GM12865 (cell line): ENCODE measurements at regions not wholly inside any gene's neighbourhood (a gene's known extent, or its start where the extent isn't known, plus 50 kb on each side); places are given as distances from the start of the nearest gene placed in this dataset.
"Not testable (repeated sequence)": the region's sequence is repeated elsewhere in the genome, so short reads cannot be mapped to it uniquely, and the experiment has no call there.

ENCODE experiments used
- DNase-seq: peaks from one replicate; pipeline ENCODE4 v3.0.0; 2010; ENCODE audit warnings: low read depth
- H3K4me3 ChIP-seq: 2 replicates; pipeline ENCODE4 v1.5.1; 2011; ENCODE audit warnings: mild to moderate bottlenecking, low read depth, low read length, control low read depth
- TF ChIP-seq, protein P1 (sequence below): IDR thresholded peaks from 2 replicates; pipeline ENCODE4 v1.5.1; 2011; ENCODE audit warnings: low read length, control low read depth, low read depth, inconsistent platforms; ENCODE audit not compliant: insufficient read depth; ENCODE audit errors: missing control alignments

DNA sequence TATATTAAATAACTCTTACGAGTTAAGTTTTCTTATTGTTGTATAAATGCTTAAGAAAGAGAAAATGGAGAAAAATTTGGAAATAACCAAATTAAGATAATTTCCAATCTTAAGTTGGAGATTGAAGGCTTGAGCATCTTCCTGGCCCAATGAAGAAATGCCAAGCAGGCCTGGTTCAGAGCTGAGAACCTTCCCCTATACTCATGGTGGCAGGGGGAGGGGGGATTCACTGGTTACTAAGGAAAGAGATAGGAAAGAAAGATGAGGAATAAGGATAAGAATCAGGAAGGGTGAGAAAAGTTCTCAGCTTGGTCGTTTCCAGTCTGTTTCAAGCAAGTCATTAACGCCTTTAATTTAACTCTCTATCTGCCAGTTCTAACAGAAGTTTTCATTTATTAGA lies 166.2 kb downstream of the AVL9 start:
- TF ChIP-seq, protein P1, sequence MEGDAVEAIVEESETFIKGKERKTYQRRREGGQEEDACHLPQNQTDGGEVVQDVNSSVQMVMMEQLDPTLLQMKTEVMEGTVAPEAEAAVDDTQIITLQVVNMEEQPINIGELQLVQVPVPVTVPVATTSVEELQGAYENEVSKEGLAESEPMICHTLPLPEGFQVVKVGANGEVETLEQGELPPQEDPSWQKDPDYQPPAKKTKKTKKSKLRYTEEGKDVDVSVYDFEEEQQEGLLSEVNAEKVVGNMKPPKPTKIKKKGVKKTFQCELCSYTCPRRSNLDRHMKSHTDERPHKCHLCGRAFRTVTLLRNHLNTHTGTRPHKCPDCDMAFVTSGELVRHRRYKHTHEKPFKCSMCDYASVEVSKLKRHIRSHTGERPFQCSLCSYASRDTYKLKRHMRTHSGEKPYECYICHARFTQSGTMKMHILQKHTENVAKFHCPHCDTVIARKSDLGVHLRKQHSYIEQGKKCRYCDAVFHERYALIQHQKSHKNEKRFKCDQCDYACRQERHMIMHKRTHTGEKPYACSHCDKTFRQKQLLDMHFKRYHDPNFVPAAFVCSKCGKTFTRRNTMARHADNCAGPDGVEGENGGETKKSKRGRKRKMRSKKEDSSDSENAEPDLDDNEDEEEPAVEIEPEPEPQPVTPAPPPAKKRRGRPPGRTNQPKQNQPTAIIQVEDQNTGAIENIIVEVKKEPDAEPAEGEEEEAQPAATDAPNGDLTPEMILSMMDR: no peak
- no peak overlapping the region for H3K4me3 ChIP-seq
- DNase-seq: no peak

GRCh38 chr7:32660936-32661335 lies 165.6 kb downstream of the AVL9 start:
- H3K4me3 ChIP-seq: no peak overlapping the region
- TF ChIP-seq, protein P1: no peak
- DNase-seq: no peak

DNA sequence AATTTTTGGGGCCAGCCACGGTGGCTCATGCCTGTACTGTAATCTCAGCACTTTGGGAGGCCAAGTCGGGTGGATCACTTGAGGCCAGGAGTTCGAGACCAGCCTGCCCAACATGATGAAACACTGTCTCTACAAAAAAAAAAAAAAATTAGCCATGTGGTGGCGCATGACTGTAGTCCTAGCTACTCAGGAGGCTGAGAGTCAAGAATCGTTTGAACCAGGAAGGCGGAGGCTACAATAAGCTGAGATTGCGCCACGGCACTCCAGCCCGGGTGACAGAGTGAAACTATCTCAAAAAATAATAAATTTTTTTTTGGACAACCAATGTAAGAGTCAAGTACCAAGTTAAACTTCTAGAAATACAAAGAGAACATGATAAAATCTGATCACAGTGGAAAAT lies 164.6 kb downstream of the AVL9 start:
- no peak for DNase-seq
- TF ChIP-seq, protein P1: no peak
- H3K4me3 ChIP-seq: no peak overlapping the region

- TF ChIP-seq, protein P1: no peak
- no peak overlapping the region for H3K4me3 ChIP-seq
- DNase-seq: no peak
These were observed 163.2 kb downstream of the AVL9 start for GRCh38 chr7:32658467-32658869.

- no peak overlapping the region for H3K4me3 ChIP-seq
- peak; percentile 6 for DNase-seq
- TF ChIP-seq, protein P1: no peak
These were observed 162.7 kb downstream of the AVL9 start for GRCh38 chr7:32658034-32658433.

DNA sequence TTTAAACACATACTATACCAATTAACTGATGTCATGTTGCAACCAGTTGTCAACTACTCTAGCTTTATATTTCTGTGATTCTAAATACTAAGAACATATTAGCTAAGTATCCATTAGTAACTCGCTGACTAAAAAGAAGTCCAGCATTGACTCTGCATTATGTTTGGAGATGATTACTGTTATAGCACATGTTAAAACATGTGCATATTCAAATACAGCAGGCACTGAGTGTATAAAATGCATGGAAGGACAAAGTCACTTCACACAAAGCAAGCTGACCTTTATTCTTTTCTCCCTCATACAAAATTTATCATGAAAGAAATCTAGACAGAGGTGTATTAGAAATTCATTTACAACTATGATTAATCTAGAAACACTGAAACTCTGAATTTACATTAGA lies 159.3 kb downstream of the AVL9 start:
- not testable (repeated sequence) for DNase-seq, H3K4me3 ChIP-seq

GRCh38 chr7:32650356-32650755 lies 155.1 kb downstream of the AVL9 start:
- not testable (repeated sequence) for H3K4me3 ChIP-seq, DNase-seq

DNA sequence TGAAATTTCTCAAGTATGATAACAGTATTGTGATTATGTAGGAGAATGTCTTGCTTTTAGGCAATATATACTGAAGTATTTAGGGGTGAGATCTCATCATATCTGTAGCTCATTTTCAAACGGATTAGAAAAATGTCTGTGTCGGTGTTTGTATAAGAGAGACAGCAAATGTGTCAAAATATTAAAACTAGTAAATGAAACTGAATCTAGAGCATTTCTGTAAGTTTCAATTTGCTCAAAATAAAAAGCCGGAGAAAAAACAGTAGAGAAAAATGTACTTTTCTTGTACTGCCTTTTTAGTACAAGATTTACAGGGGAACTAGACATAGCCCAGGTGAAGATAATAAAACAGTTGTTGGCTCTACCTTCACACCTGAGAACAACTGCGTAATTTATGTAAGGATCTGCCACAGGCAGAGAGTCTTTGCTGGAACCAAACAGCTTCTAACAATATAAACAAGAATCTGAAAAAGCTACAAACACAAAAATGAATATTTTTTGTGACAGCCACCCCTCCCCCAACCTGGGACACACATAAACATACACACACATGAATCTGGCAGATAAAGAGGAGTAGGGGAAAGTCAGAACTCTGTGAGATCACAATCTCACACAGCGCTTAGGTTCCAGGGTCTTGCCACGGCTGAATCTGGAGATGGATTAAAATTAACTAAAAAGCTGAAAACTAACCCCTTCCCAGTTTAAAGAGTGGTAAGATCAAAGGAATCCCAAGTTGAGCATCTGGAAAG lies 153.3 kb downstream of the AVL9 start:
- no peak overlapping the region for H3K4me3 ChIP-seq
- TF ChIP-seq, protein P1: no peak
- peak; percentile 1 for DNase-seq

- not testable (repeated sequence) for DNase-seq, H3K4me3 ChIP-seq
These were observed 150.0 kb downstream of the AVL9 start for GRCh38 chr7:32645255-32645654.
